ENCODE measurements at regions not wholly inside any gene's neighbourhood (a gene's known extent, or its start where the extent isn't known, plus 50 kb on each side); places are given as distances from the start of the nearest gene placed in this dataset.

DNA sequence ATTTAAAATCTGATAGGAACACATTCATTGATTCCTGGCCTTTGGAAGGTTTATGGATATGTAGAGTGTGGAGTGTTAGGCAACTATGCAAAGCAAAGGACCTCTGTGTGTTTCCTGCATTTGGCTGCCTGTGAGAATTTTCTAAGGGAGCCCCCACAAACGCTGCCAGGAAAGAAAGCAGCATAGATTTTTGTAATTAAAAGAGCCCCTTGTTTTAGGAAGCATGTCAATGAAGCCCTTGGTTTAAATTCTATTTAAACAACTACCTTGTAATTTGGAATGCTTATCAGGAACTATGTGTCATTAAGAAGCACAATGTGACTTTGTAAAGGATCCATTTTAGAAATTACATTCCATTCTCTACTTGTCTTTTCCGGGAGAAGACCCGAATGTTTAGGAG, 742.5 kb downstream of the NXPH1 start:
- TF ChIP-seq, protein P1, sequence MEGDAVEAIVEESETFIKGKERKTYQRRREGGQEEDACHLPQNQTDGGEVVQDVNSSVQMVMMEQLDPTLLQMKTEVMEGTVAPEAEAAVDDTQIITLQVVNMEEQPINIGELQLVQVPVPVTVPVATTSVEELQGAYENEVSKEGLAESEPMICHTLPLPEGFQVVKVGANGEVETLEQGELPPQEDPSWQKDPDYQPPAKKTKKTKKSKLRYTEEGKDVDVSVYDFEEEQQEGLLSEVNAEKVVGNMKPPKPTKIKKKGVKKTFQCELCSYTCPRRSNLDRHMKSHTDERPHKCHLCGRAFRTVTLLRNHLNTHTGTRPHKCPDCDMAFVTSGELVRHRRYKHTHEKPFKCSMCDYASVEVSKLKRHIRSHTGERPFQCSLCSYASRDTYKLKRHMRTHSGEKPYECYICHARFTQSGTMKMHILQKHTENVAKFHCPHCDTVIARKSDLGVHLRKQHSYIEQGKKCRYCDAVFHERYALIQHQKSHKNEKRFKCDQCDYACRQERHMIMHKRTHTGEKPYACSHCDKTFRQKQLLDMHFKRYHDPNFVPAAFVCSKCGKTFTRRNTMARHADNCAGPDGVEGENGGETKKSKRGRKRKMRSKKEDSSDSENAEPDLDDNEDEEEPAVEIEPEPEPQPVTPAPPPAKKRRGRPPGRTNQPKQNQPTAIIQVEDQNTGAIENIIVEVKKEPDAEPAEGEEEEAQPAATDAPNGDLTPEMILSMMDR (IDR thresholded peaks at IDR 0.05; ENCODE audit: low read depth, low read length): no peak
- no peak overlapping the region for H3K4me3 ChIP-seq (replicated peaks in 1 of 2; ENCODE audit: low read depth in 2 of 2, low read length in 2 of 2)
- no peak for DNase-seq (ENCODE audit: low read depth in 2 of 2)

DNA sequence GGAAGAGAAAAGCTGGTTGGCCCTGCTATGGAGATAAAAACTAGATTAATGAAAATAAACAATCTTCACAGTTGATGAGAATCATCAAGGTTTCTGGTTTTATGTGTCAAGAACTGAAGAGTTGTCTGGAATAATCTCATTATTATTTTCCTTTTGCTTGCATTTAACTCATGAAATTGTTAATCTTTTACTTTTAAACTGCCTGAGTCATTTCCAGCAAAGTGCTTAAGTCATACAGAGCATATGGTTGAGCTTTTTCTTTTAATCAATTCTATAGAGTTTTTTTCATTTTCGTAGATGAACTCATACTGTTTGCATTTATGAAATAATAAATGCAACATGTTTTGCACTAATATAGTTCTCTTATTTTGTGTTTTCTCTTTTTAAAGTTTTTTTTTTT, 747.9 kb downstream of the NXPH1 start:
- TF ChIP-seq, protein P1 (IDR thresholded peaks at IDR 0.05; ENCODE audit: low read depth, low read length): no peak
- DNase-seq (ENCODE audit: low read depth in 2 of 2): no peak
- no peak overlapping the region for H3K4me3 ChIP-seq (replicated peaks in 1 of 2; ENCODE audit: low read depth in 2 of 2, low read length in 2 of 2)

DNA sequence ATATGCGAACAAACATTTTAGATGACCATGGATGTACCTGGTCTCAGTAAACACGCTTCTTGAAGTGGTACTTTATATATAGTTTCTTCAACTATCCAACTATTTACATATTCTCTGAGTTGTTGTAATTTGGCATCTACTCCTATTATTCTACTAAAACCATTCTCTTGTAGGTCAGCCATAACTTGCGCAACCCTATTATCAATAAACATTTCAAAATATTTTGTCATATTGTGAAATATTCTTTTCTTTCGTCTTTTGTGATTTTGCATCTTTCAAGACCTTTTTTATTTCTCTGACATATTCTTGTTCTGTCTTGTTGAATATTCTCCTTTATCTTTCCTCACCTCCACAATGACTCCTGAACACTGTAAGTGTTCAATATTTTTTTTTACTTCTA, 753.3 kb downstream of the NXPH1 start:
- DNase-seq (ENCODE audit: low read depth in 2 of 2): no peak
- TF ChIP-seq, protein P1 (IDR thresholded peaks at IDR 0.05; ENCODE audit: low read depth, low read length): no peak
- H3K4me3 ChIP-seq (replicated peaks in 1 of 2; ENCODE audit: low read depth in 2 of 2, low read length in 2 of 2): no peak overlapping the region

DNA sequence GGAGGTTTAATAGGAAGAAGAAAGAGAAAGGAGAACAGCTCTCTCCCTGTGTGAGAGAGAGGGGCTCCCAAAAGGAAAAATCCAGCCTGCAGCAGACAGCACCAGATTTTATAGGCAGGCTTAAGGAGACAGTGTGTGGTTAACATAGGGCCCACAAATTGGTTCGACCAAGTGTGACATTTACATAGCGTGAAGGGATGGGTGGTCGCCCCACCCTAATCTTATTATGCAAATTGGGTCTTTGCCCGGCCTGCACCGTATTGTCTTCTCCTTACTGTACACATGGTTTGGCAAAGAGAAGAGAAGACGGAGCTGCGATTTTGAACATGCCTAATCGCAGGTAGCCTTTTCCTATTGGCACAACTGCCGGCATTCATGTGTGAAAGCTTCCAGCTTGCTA, 756.3 kb downstream of the NXPH1 start:
- no peak for DNase-seq (ENCODE audit: low read depth in 2 of 2)
- TF ChIP-seq, protein P1 (IDR thresholded peaks at IDR 0.05; ENCODE audit: low read depth, low read length): no peak
- H3K4me3 ChIP-seq (replicated peaks in 1 of 2; ENCODE audit: low read depth in 2 of 2, low read length in 2 of 2): no peak overlapping the region

DNA sequence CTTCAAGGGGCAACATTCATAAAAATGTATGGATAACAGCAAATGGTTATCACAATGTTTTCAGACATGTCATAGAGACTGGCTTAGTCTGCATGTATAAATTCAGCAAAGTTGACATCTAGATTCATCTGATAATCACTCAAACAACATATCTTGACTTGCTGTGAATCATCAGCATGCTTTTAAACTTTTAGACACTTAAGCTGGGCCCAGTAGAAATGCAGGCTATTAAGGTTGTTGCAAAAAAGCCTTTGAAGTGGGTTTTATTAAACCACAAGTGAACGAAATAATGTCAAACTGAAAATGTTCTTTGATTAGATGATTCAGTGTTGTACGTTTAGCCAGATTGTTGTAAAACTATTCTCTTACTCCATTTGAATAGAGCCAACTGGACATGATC, 759.6 kb downstream of the NXPH1 start:
- no peak for DNase-seq (ENCODE audit: low read depth in 2 of 2)

DNA sequence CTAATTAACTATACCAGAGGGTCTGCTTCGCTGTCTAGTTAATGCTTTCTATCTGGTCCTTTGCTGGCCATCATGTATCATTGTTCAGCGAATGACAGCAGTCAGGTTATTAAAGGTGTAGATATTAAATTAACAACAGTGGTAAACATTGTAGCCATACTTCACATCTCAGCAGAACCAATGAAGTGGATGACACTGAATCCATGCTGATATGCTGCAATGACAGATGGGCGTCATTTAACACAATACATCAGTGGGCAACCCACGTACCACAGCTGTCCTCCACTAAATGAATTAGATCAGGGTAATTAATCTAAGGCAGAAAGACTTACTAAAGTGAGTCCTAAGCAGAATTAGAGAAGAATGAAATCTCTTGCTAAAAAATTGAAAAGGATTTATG, 767.2 kb downstream of the NXPH1 start:
- DNase-seq (ENCODE audit: low read depth in 2 of 2): no peak
- TF ChIP-seq, protein P1 (IDR thresholded peaks at IDR 0.05; ENCODE audit: low read depth, low read length): no peak
- no peak overlapping the region for H3K4me3 ChIP-seq (replicated peaks in 1 of 2; ENCODE audit: low read depth in 2 of 2, low read length in 2 of 2)

More for the DNA sequence above, 759.6 kb downstream of the NXPH1 start:
- no peak overlapping the region for H3K4me3 ChIP-seq (replicated peaks in 1 of 2; ENCODE audit: low read depth in 2 of 2, low read length in 2 of 2)
- TF ChIP-seq, protein P1 (IDR thresholded peaks at IDR 0.05; ENCODE audit: low read depth, low read length): no peak

DNA sequence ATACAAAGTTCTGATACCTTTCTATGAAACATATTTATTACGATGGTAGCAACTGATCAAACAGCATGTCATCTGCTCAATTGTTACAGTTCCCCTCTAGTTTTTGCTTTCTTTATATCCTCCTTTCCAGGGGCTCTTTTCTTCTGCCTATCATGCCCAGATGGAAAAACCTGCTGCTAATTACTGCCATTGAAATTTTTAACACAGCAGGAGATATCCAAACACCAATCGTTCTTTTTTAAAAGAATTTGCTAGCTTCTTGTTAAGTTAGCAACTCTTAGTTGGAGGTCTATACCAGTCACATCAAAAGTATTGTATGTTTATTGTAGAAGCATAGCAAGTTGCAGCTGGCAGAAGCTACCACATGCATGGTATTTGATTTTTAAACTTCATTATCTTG, 768.5 kb downstream of the NXPH1 start:
- DNase-seq (ENCODE audit: low read depth in 2 of 2): no peak
- no peak overlapping the region for H3K4me3 ChIP-seq (replicated peaks in 1 of 2; ENCODE audit: low read depth in 2 of 2, low read length in 2 of 2)
- TF ChIP-seq, protein P1 (IDR thresholded peaks at IDR 0.05; ENCODE audit: low read depth, low read length): no peak

Measured in cardiac fibroblast (primary cell).